HPDE6-E6E7 (cell line): ENCODE measurements at regions not wholly inside any gene's neighbourhood (a gene's known extent, or its start where the extent isn't known, plus 50 kb on each side); places are given as distances from the start of the nearest gene placed in this dataset.
"Not testable (repeated sequence)": the region's sequence is repeated elsewhere in the genome, so short reads cannot be mapped to it uniquely, and the experiment has no call there.

ENCODE experiments used
- DNase-seq: peaks from one replicate; pipeline ENCODE4 v3.0.0; 2011; ENCODE audit warnings: missing footprints; ENCODE audit errors: extremely low spot score

GRCh38 chr15:53036641-53037040 is 246.5 kb upstream of the ONECUT1 start:
- DNase-seq = no peak

DNA sequence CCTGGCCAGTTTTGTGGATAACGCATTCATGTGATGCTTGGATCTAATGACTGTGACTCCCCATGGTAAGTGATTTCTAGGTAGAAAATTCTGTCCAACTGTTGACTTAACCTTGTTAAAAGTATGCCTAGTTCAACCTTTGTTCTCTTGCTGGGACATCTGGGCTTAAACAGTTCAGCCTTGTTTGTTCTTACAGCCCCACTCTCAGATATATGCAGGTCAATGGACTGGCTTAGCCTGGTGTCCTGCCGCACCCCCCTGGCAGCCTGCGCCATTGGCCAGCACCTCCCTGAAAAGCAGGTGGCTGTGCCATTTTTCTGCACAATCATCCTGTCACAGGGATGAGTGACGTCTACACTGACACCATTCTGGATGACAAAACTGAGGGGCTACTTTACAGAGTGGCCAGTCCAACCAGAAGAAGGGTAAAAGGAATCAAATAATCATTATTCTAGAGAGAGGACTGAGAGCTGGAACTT is 244.7 kb upstream of the ONECUT1 start:
- no peak for DNase-seq

DNA sequence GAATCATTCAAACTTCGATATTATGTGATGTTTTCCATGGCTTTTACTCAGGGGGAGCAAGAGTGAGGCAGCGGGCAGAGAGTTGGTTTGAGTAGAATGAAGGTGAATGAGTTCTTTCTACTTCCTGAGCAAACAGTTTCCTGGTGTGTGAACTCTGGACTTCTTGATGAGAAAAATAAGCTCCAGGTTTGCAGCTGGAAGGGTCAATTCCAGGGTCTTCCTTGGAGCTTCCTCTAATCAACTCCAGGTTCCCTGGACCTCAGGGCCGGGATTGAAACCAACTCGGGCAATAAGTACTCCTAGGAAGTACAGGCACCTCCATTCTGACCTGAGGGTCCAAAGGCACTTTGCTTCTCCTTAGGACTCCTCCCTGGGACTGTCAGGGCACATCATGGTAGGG is 243.6 kb upstream of the ONECUT1 start:
- no peak for DNase-seq

- DNase-seq = no peak
Observed at GRCh38 chr15:53031469-53031868, 241.3 kb upstream of the ONECUT1 start.

DNA sequence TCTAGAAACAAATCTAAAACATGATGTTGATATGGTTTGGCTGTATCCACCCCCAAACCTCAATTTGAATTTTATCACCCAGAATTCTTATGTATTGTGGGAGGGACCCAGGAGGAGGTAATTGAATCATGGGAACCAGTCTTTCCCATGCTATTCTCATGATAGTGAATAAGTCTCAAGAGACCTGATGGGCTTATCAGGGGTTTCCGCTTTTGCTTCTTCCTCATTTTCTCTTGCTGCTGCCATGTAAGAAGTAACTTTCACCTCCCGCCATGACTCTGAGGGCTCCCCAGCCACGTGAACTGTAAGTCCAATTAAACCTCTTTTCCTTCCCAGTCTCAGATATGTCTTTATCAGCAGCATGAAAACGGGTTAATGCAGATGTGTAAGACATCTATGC is 232.7 kb upstream of the ONECUT1 start:
- DNase-seq = no peak

- DNase-seq = no peak
Observed at GRCh38 chr15:53013329-53013728, 223.2 kb upstream of the ONECUT1 start.

- not testable (repeated sequence) for DNase-seq
Observed at GRCh38 chr15:53011779-53012178, 221.6 kb upstream of the ONECUT1 start.

- no peak for DNase-seq
Observed at GRCh38 chr15:53009093-53009492, 219.0 kb upstream of the ONECUT1 start.

- DNase-seq = no peak
Observed at GRCh38 chr15:53000409-53000808, 210.3 kb upstream of the ONECUT1 start.

DNA sequence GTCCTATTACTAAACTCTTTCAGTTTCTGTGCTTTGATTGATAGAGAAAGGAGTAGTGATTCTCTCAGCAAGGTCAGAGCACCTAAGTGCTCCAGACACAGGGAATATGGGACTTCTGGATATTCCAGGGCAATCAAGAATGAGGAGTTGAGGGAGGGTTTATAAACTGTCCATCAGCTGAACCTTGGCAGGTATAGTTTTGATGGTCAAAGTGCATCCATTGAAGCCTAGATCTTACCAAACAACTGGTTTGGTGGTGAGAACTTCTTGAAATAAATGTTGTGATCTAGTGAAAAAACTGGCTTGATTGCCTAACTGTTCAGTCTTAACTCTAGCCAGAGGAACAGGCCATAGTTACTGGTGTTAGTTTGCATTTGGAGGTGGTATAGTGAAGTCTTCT is 207.0 kb upstream of the ONECUT1 start:
- no peak for DNase-seq

DNA sequence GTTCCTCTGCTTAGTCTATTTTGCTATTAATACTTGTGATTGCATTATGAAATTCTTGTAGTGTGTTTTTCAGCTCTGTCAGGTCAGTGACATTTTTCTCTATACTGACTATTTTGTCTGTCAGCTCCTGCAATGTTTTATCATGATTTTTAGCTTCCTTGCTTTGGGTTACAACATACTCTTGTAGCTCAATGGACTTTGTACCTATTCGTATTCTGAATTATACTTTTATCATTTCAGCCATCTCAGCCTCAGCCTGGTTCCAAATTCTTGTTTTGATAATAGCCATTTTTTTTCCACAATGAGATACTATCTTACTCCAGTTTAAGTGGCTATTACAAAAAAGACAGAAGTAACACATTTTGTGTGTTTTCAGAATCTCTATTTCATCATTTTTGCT is 204.2 kb upstream of the ONECUT1 start:
- no peak for DNase-seq

- DNase-seq = no peak
Observed at GRCh38 chr15:52984507-52984906, 194.4 kb upstream of the ONECUT1 start.

- no peak for DNase-seq
Observed at GRCh38 chr15:52980446-52980845, 190.3 kb upstream of the ONECUT1 start.

- no peak for DNase-seq
Observed at GRCh38 chr15:52976516-52977075, 186.5 kb upstream of the ONECUT1 start.

GRCh38 chr15:52975941-52976449 is 185.9 kb upstream of the ONECUT1 start:
- no peak for DNase-seq

- DNase-seq = no peak
Observed at GRCh38 chr15:52963865-52964264, 173.7 kb upstream of the ONECUT1 start.

DNA sequence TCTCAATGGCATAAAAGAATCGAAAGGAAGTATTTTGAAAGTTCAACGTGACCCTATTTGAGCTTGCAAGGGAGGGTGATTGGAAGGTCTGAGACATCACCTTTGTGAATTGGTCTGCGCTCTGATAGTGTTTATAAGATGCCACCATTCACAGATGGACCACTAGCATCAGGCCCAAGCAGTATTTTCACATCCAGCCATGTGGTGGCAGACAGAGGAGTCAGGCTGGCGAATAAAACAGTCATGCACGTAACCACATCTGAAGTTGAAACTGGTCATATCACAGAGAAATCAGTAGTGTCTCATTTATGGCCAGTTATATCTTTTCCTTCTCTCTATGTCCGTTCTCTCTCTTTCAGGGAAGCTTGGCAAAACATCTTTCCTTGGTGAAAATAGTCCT is 170.1 kb upstream of the ONECUT1 start:
- no peak for DNase-seq

GRCh38 chr15:52943746-52944145 is 153.6 kb upstream of the ONECUT1 start:
- no peak for DNase-seq

DNA sequence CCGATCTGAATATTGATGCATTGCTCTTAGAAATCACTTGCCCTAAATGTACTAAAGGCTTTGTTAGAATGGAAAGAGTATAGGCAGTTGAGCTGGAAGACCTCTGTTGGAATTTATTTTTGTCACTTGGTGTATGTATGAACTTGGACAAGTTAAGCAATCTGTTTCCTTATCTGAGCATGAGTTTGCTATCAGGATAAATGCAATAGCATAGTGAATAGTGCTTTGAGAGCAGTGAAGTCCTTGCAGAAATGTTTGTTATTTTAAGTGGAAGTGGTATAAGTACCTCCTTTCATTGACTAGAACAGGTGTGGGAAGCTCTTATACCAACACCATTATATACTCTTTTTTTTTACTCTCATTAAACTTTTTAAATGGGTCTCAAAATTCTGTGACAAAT is 146.4 kb upstream of the ONECUT1 start:
- no peak for DNase-seq

DNA sequence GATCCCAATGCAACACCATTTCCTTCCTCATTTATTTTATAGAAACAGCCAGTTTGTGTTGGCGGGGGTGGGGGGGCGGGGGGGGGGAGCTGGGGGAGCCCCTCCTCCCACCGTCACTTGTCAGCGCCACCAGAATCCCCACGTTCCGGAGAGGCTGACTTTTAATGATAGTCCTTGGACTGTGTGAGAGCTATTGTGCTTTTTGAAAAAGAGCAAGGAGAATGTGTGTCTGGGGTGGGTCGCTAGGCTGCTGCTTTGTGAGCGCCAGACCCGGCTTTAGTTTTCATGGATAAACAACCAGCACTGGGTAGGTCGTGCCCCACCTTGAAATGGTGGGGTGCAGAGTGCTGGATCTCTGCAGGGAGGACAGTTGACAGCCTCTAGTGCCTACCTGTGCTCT is 135.0 kb upstream of the ONECUT1 start:
- DNase-seq = no peak

DNA sequence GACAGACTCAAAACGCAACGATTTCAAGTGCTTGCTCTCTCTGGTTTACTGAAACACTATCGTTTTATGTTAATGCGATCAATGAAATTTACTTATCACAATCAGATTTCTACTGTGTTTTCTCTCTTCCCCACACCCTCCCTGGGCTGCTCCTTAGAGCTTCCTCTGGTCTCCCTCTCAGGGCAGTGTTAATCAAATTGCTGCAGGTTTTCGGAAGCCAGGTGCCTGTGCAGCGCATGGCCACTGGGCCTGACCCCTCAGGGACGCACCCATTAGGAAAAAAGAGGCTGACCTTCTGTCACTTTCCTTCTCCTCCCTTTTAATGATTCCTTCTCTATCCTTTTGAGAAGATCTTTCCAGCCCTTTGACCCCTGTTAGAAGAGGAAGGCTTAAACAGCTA is 134.5 kb upstream of the ONECUT1 start:
- no peak for DNase-seq

DNA sequence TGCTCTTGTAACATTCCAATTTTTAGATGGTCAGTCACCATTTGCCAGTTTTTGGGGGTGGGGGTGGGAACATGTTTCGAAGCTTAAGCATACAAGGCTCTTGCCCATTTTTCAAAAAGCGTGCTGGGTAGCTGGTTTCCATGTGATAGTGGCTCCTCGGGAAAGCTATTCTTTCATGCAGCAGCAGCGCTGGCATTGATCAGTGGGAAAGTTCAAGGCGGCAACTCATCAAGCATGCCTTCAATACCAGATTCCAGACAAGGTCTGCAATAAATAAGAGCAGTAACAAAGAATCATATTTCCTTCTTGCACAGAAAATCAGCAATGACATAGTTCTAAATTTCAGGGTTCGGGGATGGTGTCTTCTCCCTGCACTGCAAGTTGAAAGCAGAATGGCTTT is 133.5 kb upstream of the ONECUT1 start:
- no peak for DNase-seq

- DNase-seq = no peak
Observed at GRCh38 chr15:52922871-52923270, 132.7 kb upstream of the ONECUT1 start.

- DNase-seq = no peak
Observed at GRCh38 chr15:52912172-52912571, 122.0 kb upstream of the ONECUT1 start.
